ENCODE measurements at regions not wholly inside any gene's neighbourhood (a gene's known extent, or its start where the extent isn't known, plus 50 kb on each side); places are given as distances from the start of the nearest gene placed in this dataset.

DNA sequence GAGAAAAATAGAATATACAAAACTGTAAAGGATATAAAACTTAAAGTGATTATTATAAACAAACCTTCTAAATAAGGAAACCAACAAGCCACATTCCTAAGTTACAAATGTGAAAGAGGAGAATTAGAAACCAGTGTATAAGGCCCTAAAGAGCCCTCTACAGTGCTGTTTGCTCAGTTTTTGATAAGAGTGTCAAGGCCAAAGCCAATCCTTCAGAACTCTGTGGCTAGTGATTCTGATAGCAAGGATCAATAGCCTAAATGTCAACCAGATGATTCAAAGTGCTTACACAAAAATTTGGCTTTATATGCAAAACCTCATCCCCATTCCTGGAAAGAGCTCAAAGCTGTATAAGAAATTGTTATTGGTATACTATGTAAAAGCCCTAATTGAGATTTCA is 104.6 kb upstream of the HTR1E start:
- TF ChIP-seq EZH2 (IDR thresholded peaks at IDR 0.05) (no peak), FOXP2 (optimal IDR thresholded peaks at IDR 0.05; ENCODE audit: control extremely low read depth, extremely low read length, insufficient read depth) (no peak), POLR2AphosphoS5 (IDR thresholded peaks at IDR 0.05; ENCODE audit: borderline replicate concordance, low read depth, low read length) (no peak)

Data from SK-N-MC (cell line).